Activated effector memory CD4-positive, alpha-beta T cell treated with Interleukin-2 at 50 U/mL for 16 hours (primary cell): ENCODE measurements at regions not wholly inside any gene's neighbourhood (a gene's known extent, or its start where the extent isn't known, plus 50 kb on each side); places are given as distances from the start of the nearest gene placed in this dataset.
"Not testable (repeated sequence)": the region's sequence is repeated elsewhere in the genome, so short reads cannot be mapped to it uniquely, and the experiment has no call there.

ENCODE experiments used
- DNase-seq: peaks from one replicate; pipeline ENCODE4 v3.0.0-alpha.2; 2020

DNA sequence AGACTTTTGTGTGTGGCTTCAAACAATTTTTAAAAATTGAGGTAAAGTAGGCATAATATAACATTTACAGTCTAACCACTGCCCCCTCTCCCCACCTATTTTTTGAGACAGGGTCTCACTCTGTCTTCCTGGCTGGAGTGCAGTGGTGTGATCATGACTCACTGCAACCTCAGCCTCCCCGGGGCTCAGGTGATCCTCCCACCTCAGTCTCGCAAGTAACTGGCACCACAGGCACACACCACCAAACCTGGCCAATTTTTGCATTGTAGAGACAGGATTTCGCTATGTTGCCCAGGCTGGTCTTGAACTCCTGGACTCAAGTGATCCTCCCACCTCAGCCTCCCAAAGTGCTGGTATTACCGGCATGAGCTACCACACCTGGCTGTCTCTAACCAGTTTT lies 161.8 kb downstream of the GOSR1 start:
- not testable (repeated sequence) for DNase-seq

DNA sequence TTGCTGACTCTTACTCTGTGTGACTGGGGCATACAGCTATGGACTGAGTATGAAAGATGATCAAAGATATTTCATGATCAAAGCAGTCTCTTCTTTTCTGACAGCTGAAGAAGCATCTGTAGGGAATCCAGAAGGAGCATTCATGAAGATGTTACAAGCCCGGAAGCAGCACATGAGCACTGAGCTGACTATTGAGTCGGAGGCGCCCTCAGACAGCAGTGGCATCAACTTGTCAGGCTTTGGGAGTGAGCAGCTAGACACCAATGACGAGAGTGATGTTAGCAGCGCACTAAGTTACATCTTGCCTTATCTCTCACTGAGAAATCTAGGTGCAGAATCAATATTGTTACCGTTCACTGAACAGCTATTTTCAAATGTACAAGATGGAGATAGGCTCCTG lies 154.4 kb downstream of the GOSR1 start:
- DNase-seq: not testable (repeated sequence)

GRCh38 chr17:30625380-30625779 lies 148.2 kb downstream of the GOSR1 start:
- DNase-seq: not testable (repeated sequence)

DNA sequence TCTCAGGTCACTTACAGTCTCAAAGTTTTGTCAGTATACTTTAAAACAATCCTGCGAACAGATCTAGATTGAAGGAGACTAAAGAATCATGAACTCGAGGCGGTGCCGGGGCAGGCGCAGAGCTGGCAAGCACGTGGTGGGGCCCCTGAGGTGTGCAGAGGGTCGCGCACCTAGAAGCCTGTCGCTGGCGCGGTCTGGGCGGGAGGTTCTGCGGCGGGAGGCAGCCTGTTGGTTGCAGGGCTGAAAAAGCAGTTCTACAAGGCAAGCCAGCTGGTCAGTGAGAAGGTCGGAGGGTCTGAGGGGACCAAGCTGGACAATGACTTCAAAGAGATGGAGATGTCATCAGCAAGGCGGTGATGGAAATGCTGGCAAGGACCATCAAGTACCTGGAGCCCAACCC lies 147.0 kb downstream of the GOSR1 start:
- not testable (repeated sequence) for DNase-seq

- DNase-seq: not testable (repeated sequence)
Observed at GRCh38 chr17:30609682-30610081, 132.5 kb downstream of the GOSR1 start.

- no peak for DNase-seq
Observed at GRCh38 chr17:30605523-30605922, 128.3 kb downstream of the GOSR1 start.

- DNase-seq: no peak
Observed at GRCh38 chr17:30605027-30605426, 127.8 kb downstream of the GOSR1 start.

DNA sequence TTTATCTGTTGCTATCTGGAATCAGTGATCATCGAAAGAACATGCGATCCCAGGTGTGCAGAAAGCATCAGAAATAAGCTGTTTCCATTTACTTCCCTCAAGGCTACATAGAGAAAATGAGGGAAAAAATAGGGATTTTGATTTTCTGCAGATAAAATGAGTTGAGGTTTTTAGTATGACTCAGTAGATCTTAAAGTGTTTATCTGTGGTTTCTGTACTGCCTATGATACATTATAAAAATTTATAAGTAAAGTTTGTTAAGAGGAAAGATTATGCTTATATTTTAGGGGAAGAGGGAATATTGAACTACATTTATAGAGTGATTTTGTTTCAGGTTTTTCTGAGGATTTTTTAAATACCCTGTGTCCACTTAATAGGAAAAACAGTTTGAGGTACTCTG lies 125.2 kb downstream of the GOSR1 start:
- not testable (repeated sequence) for DNase-seq

DNA sequence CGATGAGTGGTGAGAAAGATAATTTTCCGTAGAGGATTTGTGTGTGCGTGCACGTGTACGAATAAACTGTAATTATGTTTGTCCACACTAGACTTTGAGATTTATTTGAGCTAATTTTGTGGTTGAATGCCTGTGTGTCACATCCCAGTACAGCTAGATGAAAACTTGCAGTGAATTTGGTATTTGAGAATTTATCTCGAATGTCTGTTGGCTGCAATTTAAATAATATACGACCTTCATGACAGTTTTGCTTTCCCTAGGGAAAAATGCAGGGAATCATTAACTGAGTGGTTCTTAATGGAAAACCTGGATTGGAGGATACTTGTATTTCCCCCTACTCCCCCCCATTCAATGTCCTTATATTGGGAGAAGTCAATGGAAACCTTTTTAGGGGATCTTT lies 124.8 kb downstream of the GOSR1 start:
- DNase-seq: not testable (repeated sequence)

DNA sequence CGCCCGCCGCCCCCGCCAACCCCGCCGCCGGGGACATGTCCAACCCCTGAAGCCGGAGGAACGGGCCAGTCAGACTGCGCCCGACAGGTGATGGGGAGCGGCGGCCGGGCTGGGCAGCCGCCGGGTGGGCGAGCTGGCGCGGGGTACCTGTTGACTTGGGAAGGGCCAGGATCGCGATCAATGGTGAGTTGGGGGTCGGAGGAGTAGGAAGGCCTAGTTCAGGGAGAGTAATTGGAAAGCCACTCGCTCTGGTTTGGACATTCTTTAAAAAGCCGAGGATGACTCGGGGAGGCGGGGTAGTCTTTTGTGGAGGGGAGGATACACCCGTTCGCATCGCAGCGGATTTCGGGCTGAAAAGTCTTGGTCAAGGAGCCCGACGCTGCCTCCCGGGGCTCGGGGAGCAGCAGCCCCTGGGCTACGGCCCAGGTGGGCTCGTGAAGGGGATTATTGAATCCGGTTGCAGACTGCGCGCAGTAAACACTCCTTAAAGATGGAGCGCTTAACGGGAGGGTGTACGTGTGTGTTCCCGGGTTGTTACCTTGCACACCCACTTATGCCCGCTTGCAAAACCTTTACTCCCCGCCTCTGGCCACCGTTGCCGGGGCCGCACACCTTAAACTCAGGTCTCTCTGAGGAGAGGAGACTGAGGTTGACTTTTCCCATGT lies 123.8 kb downstream of the GOSR1 start:
- peak; percentile 10 for DNase-seq

DNA sequence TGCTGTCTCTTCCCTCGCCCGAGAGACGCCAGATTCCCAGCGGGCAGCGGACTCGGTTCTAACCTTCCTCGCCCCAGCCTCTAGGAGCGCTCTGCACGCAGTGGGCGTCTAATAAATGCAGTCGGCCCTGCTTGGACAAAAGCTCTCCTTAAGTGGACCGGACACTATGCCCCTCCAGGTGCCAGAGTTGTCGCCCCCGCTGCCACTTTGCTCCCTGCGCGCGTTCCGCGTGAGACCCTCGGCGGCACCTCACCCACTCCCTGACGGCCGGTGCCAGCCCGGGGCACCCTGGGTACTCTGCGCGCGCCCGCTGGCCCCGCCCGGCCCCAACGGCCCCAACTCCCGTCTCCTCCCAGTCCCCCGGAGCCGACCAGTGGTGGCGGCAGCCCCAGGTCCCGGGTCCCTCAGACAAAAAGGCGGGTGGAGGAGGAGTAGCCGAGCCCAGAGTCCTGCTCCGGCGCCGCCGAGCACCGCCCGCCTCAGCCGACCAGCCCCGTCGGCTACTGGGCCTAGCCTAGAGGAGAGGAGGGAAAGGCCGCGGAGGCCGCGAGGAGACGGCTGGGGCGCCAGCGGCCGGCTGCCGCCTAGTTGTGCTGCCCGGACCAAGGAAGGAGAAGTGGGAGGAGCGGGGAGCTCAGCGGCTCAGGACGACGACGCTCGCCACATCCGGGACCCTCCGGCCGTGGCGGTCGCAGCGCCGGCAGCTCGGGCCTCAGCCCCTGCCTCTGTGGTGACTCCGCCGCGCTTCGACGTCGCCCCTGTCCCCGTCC lies 123.0 kb downstream of the GOSR1 start:
- DNase-seq: peak; percentile 45

- no peak for DNase-seq
Observed at GRCh38 chr17:30599428-30600059, 122.3 kb downstream of the GOSR1 start.

GRCh38 chr17:30597776-30598288 lies 120.6 kb downstream of the GOSR1 start:
- DNase-seq: no peak

- DNase-seq: not testable (repeated sequence)
Observed at GRCh38 chr17:30596948-30597775, 120.0 kb downstream of the GOSR1 start.

GRCh38 chr17:30594953-30595371 lies 117.8 kb downstream of the GOSR1 start:
- not testable (repeated sequence) for DNase-seq

- no peak for DNase-seq
Observed at GRCh38 chr17:30594223-30594952, 117.2 kb downstream of the GOSR1 start.

DNA sequence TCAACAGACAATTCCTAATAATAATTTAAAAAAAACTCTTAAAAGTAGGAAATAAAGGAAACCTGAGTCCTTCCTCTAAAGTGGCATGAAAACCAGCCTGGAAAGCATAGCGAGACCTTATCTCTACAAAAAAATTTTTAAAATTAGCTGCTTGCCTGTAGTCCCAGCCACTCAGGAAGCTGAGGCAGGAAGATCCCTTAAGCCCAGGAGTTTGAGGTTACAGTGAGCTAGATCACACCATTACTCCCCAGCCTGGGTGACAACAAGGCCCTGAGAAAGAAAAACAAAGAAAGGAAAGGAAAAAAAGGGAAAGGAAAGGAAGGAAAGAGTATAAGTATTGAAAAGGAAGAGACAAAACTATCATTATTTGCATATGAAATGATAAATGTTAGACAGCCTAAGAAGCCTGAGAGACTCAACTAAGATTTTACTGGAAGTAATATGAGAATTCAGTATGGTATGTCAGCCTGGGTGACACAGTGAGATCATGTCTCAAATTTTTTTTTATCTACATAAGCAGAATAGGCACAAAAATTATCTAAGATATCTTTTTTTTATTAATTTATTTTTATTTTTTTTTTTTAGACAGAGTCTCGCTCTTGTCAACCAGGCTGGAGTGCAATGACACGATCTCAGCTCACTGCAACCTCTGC lies 113.0 kb downstream of the GOSR1 start:
- no peak for DNase-seq

GRCh38 chr17:30589431-30589830 lies 112.2 kb downstream of the GOSR1 start:
- DNase-seq: no peak

GRCh38 chr17:30588798-30589247 lies 111.6 kb downstream of the GOSR1 start:
- DNase-seq: no peak

DNA sequence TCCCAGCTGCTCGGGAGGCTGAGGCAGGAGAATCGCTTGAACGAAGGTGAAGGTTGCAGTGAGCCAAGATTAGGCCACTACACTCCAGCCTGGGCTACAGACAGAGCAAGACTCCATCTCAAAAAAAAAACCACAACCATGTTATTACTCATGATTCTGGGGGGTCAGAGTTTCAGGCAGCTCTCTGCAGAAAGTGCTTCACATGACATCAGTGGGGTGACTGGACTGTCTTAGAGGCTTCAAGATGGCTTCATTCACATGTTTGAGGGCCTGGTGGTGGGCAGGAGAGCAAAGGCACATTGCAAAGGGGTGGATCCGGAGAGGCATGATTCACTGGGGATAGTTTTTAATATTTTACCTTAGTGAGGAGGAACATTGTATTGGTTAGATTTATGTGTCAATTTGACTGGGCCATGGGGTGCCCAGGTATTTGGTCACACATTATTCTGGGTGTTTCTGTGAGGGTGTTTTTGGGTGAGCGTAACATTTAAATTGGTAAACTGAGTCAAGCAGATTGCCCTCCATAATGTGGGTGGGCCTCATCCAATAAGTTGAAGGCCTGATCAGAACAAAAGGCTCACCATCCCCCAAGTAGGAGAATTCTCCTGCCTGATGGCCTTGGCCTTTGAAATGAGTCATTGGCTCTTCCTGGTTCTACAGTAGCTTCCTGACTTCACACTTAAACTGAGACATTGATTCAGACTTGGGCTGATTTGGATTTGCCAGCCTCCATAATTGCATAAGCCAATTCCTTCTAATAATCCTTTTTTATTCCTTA lies 109.8 kb downstream of the GOSR1 start:
- no peak for DNase-seq

DNA sequence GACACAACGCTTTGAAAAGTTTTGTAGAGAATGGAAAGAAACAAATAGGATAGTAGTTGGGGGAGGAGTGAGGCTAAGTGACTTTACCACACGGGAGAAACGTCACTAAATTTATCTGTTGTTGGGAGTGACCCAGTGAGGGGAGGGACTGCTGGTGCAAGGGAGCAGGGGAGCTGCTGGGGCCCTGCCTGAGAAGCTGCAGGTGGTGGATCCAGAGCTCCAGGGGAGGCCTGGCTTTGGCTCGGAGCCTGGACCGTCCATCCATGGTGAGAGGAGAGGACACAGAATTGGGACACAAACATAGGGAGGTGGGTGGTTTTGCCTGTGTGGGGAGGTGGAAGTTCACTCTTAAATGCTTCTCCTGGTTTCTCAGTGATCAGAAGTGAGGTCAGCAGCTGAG lies 107.6 kb downstream of the GOSR1 start:
- DNase-seq: no peak
